Jurkat, Clone E6-1 (cell line): ENCODE measurements at regions not wholly inside any gene's neighbourhood (a gene's known extent, or its start where the extent isn't known, plus 50 kb on each side); places are given as distances from the start of the nearest gene placed in this dataset.

ENCODE experiments used
- DNase-seq: peaks from one replicate; pipeline ENCODE4 v3.0.0-alpha.2; 2011; ENCODE audit warnings: low read depth, low spot score
- H3K4me3 ChIP-seq: 2 replicates; pipeline ENCODE4 v1.5.1; 2011; ENCODE audit warnings: mild to moderate bottlenecking, low read length, control low read depth, moderate library complexity

DNA sequence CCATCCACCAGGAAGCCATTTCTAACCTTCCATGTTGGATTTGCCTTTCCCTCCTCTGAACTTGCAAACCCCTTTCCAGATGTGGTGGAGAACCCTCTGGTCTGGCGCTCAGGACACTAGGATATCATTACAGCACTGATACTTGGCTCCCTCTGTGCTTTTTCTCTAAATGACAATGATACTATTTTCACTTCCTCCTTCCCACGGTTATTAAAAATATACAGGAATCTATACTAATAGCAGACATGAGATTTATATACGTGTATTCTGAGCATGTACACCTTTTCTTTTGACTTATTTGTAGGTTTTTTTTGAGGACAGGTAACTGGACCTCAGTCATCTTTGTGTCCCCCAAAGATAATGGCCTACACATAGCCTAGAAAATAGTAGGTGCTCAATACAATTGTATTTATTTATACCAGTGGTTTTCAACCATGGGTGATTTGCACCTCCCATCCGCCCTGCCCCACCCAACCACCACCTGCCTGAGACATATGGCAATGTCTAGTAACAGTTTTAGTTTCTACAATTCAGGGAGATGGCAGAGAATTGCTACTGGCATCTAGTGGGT is 60.4 kb upstream of the PLAC8 start:
- H3K4me3 ChIP-seq = no peak overlapping the region
- no peak for DNase-seq

DNA sequence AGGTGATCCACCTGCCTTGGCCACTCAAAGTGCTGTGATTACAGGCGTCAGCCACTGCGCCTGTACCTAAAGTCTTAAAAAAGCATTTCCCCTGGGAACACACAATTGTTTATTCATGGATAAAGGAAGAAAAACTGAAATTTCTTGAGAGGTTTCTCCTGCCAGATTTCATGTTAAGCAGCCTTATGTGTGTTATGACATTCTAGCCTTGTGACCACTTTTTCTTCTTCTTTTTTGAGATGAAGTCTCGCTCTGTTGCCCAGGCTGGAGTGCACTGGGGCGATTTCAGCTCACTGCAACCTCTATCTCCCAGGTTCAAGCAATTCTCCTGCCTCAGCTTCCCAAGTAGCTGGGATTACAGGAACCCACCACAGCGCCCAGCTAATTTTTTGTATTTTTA is 57.8 kb upstream of the PLAC8 start:
- no peak overlapping the region for H3K4me3 ChIP-seq
- DNase-seq = no peak

DNA sequence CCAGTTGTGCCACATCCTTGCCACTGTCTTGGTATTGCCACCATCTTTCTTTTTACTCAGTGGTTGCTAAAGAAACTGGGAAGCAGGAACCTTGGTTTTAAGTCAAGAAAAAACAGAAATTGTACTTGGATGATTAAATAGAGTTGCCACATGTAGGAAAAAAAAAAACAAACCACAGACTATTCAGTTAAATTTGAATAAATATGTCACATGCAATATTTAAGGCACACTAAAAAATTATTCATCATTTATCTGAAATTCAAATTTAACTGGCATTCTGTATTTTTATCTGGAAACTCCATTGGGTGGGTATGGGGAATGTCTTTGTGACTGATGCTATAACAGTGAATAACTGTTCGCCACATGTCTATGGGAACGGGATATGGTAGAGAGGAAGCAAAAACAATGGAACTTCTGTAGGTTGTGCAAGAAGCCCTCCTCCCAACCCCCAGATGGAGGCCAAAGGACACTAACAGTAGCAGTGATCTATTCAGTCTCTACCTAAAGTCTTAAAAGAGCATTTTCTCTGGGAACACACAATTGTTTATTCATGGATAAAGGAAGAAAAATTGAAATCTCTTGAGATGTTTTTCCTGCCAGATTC is 57.0 kb upstream of the PLAC8 start:
- DNase-seq = no peak

DNA sequence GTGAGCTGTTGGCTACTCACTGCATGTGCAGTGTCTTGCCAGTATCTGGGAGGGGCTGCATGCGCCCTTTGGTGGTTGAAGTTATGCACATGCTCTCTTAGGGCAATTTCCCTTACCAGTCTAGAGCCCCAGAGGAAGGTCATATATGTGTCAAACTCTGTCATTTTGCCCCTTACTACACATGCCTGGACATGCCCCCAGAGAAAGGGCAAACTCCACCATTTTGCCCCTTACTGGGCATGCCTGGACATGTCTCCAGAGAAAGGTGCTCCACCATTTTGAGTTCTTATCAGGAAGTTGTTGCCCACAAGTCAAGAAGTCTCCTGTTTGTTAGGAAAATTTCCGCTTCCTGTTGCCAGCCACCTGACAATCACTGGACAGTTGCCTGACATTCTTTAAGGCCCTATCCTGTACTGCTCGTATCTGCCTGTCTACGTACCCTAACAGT is 56.4 kb upstream of the PLAC8 start:
- no peak overlapping the region for H3K4me3 ChIP-seq
- no peak for DNase-seq

More for the DNA sequence above, 57.0 kb upstream of the PLAC8 start:
- no peak overlapping the region for H3K4me3 ChIP-seq
